ENCODE measurements at regions not wholly inside any gene's neighbourhood (a gene's known extent, or its start where the extent isn't known, plus 50 kb on each side); places are given as distances from the start of the nearest gene placed in this dataset.

- ChIA-PET POLR2A (no interaction called here), CTCF (interaction anchor here (1.0 to 1.1 kb wide), 2 partner anchors 20 to 158 kb away, joined by 3 read pairs; no protein-coding TSS in a partner anchor)
- no peak overlapping the region for H3K4me3 ChIP-seq (ENCODE audit: low read depth, low read length)
- H3K27me3 ChIP-seq (ENCODE audit: control insufficient read depth, insufficient read depth, low read length): no peaks in the 10 kb centered on the region
- no peak for DNase-seq (ENCODE audit: low read depth)
- no peak for TF ChIP-seq CTCF (IDR thresholded peaks at IDR 0.05; ENCODE audit: insufficient read depth, low read depth, low read length)
- H3K36me3 ChIP-seq (ENCODE audit: control insufficient read depth, insufficient read depth, low read length): no peaks in the 10 kb centered on the region
These were observed 154.4 kb upstream of the CLINT1 start for GRCh38 chr5:158013303-158013702.

GRCh38 chr5:158011422-158011821 is 152.5 kb upstream of the CLINT1 start:
- POLR2A ChIA-PET: no interaction called here
- no peak for DNase-seq (ENCODE audit: low read depth)
- CTCF ChIA-PET: no interaction called here
- no peak for TF ChIP-seq CTCF (IDR thresholded peaks at IDR 0.05; ENCODE audit: insufficient read depth, low read depth, low read length)
- Histone ChIP-seq H3K27me3 (ENCODE audit: control insufficient read depth, insufficient read depth, low read length) (no peaks in the 10 kb centered on the region), H3K36me3 (ENCODE audit: control insufficient read depth, insufficient read depth, low read length) (no peaks in the 10 kb centered on the region), H3K4me3 (ENCODE audit: low read depth, low read length) (no peak overlapping the region)

GRCh38 chr5:158010831-158011230 is 151.9 kb upstream of the CLINT1 start:
- no peak for DNase-seq (ENCODE audit: low read depth)
- H3K4me3 ChIP-seq (ENCODE audit: low read depth, low read length): no peak overlapping the region
- no peaks in the 10 kb centered on the region for H3K27me3 ChIP-seq (ENCODE audit: control insufficient read depth, insufficient read depth, low read length)
- POLR2A ChIA-PET: no interaction called here
- TF ChIP-seq CTCF (IDR thresholded peaks at IDR 0.05; ENCODE audit: insufficient read depth, low read depth, low read length): no peak
- no peaks in the 10 kb centered on the region for H3K36me3 ChIP-seq (ENCODE audit: control insufficient read depth, insufficient read depth, low read length)
- CTCF ChIA-PET: no interaction called here

- Histone ChIP-seq H3K4me3 (ENCODE audit: low read depth, low read length) (no peak overlapping the region), H3K36me3 (ENCODE audit: control insufficient read depth, insufficient read depth, low read length) (no peaks in the 10 kb centered on the region), H3K27me3 (ENCODE audit: control insufficient read depth, insufficient read depth, low read length) (no peaks in the 10 kb centered on the region)
- no peak for DNase-seq (ENCODE audit: low read depth)
- ChIA-PET POLR2A (no interaction called here), CTCF (interaction anchor here (0.9 to 1.3 kb wide), 5 partner anchors 12 to 183 kb away, joined by 3 to 5 read pairs (median 3); no protein-coding TSS in a partner anchor)
- no peak for TF ChIP-seq CTCF (IDR thresholded peaks at IDR 0.05; ENCODE audit: insufficient read depth, low read depth, low read length)
These were observed 148.4 kb upstream of the CLINT1 start for GRCh38 chr5:158007336-158007735.

GRCh38 chr5:157999696-158000095 is 140.8 kb upstream of the CLINT1 start:
- no peak overlapping the region for H3K4me3 ChIP-seq (ENCODE audit: low read depth, low read length)
- POLR2A ChIA-PET: no interaction called here
- no peak for TF ChIP-seq CTCF (IDR thresholded peaks at IDR 0.05; ENCODE audit: insufficient read depth, low read depth, low read length)
- H3K27me3 ChIP-seq (ENCODE audit: control insufficient read depth, insufficient read depth, low read length): no peaks in the 10 kb centered on the region
- DNase-seq (ENCODE audit: low read depth): no peak
- CTCF ChIA-PET: no interaction called here
- H3K36me3 ChIP-seq (ENCODE audit: control insufficient read depth, insufficient read depth, low read length): no peaks in the 10 kb centered on the region
